ENCODE measurements at regions not wholly inside any gene's neighbourhood (a gene's known extent, or its start where the extent isn't known, plus 50 kb on each side); places are given as distances from the start of the nearest gene placed in this dataset.
"Not testable (repeated sequence)": the region's sequence is repeated elsewhere in the genome, so short reads cannot be mapped to it uniquely, and the experiment has no call there.

- no peak for DNase-seq
Measured at GRCh38 chr10:59000162-59000825, 176.1 kb upstream of the PHYHIPL start.

GRCh38 chr10:59002011-59002410, 174.4 kb upstream of the PHYHIPL start:
- no peak for DNase-seq

GRCh38 chr10:59003203-59003602, 173.2 kb upstream of the PHYHIPL start:
- DNase-seq, result no peak

- no peak for DNase-seq
Measured at GRCh38 chr10:59004392-59004791, 172.1 kb upstream of the PHYHIPL start.

- no peak for DNase-seq
Measured at GRCh38 chr10:59006511-59007306, 169.7 kb upstream of the PHYHIPL start.

GRCh38 chr10:59007307-59008025, 169.0 kb upstream of the PHYHIPL start:
- DNase-seq, result no peak

- DNase-seq, result no peak
Measured at GRCh38 chr10:59008452-59008851, 168.0 kb upstream of the PHYHIPL start.

GRCh38 chr10:59011972-59012632, 164.3 kb upstream of the PHYHIPL start:
- DNase-seq, result no peak

GRCh38 chr10:59012839-59013238, 163.6 kb upstream of the PHYHIPL start:
- no peak for DNase-seq

- DNase-seq, result no peak
Measured at GRCh38 chr10:59016043-59016442, 160.4 kb upstream of the PHYHIPL start.

- no peak for DNase-seq
Measured at GRCh38 chr10:59018977-59019376, 157.5 kb upstream of the PHYHIPL start.

- DNase-seq, result no peak
Measured at GRCh38 chr10:59019603-59020002, 156.8 kb upstream of the PHYHIPL start.

GRCh38 chr10:59020502-59020901, 155.9 kb upstream of the PHYHIPL start:
- DNase-seq, result no peak

GRCh38 chr10:59025981-59026765, 150.3 kb upstream of the PHYHIPL start:
- DNase-seq, result no peak

- no peak for DNase-seq
Measured at GRCh38 chr10:59027975-59028655, 148.3 kb upstream of the PHYHIPL start.

GRCh38 chr10:59033622-59034021, 142.8 kb upstream of the PHYHIPL start:
- DNase-seq, result no peak

- no peak for DNase-seq
Measured at GRCh38 chr10:59036311-59037017, 140.0 kb upstream of the PHYHIPL start.

GRCh38 chr10:59037018-59037389, 139.4 kb upstream of the PHYHIPL start:
- no peak for DNase-seq

GRCh38 chr10:59037506-59037905, 138.9 kb upstream of the PHYHIPL start:
- no peak for DNase-seq

- DNase-seq, result not testable (repeated sequence)
Measured at GRCh38 chr10:59043358-59043757, 133.1 kb upstream of the PHYHIPL start.

- no peak for DNase-seq
Measured at GRCh38 chr10:59047180-59047579, 129.3 kb upstream of the PHYHIPL start.

Data from hematopoietic multipotent progenitor cell treated with erythropoietin and hydrocortisone succinate and interleukin-3 and kit ligand, for 8 days (in vitro differentiated cells).